Mucosa of rectum (tissue), 2 donors: ENCODE measurements at regions not wholly inside any gene's neighbourhood (a gene's known extent, or its start where the extent isn't known, plus 50 kb on each side); places are given as distances from the start of the nearest gene placed in this dataset.

Experiments
- H3K27ac ChIP-seq, 2 donors: one replicate each; pipeline ENCODE4 v1.7.0; 2013; ENCODE audit warnings: inconsistent platforms in 2 of 2, low read depth in 2 of 2, low read length in 2 of 2
- H3K27me3 ChIP-seq, 2 donors: one replicate each; pipeline ENCODE4 v1.7.0; 2013; ENCODE audit warnings: low read length in 2 of 2; ENCODE audit not compliant: control insufficient read depth in 2 of 2, insufficient read depth in 2 of 2
- H3K36me3 ChIP-seq, 2 donors: one replicate each; pipeline ENCODE4 v1.7.0; 2013; ENCODE audit warnings: low read length in 2 of 2; ENCODE audit not compliant: control insufficient read depth in 2 of 2, insufficient read depth in 2 of 2
- H3K4me1 ChIP-seq, 2 donors: one replicate each; pipeline ENCODE4 v1.7.0; 2013; ENCODE audit warnings: low read length in 2 of 2, mild to moderate bottlenecking in 1 of 2; ENCODE audit not compliant: control insufficient read depth in 2 of 2, insufficient read depth in 2 of 2
- H3K4me3 ChIP-seq, 2 donors: one replicate each; pipeline ENCODE4 v1.7.0; 2013; ENCODE audit warnings: low read length in 2 of 2
- H3K9ac ChIP-seq, 2 donors: one replicate each; pipeline ENCODE4 v1.7.0; 2013; ENCODE audit warnings: low read length in 2 of 2, low read depth in 1 of 2, mild to moderate bottlenecking in 1 of 2
- H3K9me3 ChIP-seq, 2 donors: one replicate each; pipeline ENCODE4 v1.7.0; 2013; ENCODE audit warnings: low read length in 2 of 2; ENCODE audit not compliant: control insufficient read depth in 2 of 2
- donor health status: healthy.
- donor health status: Normal muscosa, but diverticular disease.

DNA sequence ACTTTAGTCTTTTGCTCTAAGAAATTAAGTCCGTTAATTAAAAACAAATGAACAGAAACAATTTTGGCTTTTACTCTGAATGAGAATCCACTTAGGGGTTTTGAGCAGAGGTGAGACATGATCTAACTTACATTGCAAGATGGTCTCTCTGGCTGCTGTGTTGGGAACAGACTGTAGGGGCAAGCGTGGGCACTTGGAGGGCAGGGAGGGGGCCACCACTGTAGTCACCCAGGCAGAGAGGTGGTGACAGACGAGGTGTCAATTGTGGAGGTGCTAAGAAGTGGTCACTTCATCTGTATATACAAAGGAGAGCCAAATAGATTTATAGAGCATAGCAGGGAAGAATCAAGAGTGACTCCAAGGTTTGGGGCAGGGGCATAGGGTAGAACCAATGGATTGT, 71.1 kb upstream of the IRF2BP2 start:
- no peak overlapping the region for H3K9ac ChIP-seq
- H3K36me3 ChIP-seq: no peaks in the 10 kb centered on the region

DNA sequence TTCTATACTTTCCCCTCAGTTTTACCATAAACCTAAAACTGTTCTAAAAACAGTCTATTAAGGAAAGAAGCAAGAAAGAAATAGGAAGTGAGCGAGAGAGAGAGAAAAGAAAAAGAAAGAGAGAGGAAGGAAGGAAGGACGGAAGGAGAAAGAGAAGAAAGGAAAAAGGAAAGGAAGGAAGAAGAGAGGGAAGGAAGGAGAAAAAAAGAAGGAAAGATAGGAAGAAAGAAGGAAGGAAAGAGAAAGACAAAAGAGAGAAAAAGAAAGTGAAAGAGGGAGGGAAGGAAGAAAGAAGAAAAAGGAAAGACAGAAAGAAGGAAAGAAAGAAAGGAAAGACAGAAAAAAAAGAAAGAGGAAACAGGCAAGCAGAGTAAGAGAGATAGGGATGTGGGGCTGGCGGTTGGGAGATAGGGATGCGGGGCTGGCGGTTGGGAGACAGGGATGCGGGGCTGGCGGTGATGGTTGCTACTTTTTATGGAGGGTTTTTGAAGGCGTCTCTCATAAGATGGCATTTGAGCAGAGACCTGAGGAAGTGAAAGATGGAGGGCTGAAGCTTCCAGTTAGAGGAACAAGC, 70.4 kb upstream of the IRF2BP2 start:
- Histone ChIP-seq H3K36me3 (no peaks in the 10 kb centered on the region), H3K9me3 (no peaks in the 10 kb centered on the region), H3K4me1 (peaks cover 0 to 7% of the 10 kb centered on the region in 2 donors), H3K4me3 (no peak overlapping the region), H3K27me3 (no peaks in the 10 kb centered on the region), H3K27ac (no peak overlapping the region), H3K9ac (no peak overlapping the region)

More for the DNA sequence above, 71.1 kb upstream of the IRF2BP2 start:
- Histone ChIP-seq H3K9me3 (no peaks in the 10 kb centered on the region), H3K4me1 (peaks cover 0 to 4% of the 10 kb centered on the region in 2 donors), H3K27me3 (no peaks in the 10 kb centered on the region), H3K27ac (no peak overlapping the region), H3K4me3 (no peak overlapping the region)

DNA sequence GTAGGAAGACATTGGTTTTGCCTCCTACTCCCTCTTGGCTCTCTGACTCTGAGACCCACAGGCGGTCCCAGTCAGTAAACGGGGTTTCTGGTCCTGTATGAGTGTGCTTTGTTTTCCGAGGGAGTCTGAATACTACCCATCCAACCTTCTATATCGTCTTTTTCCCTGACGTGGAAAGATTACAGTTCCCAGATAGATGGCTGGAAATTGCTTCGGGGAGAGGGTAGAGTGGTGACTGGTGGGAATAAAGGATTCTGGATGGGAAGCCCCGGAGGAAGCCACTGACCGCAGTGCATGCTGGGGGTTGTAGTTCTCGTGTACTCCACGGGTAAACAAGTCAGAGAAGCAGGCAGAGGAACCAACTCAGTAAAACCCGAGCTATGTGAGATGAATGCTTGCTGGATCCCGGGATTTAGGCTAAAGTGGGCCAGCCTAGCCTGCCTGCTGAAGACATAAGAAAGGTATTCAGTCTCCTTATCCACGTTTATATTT, 66.2 kb upstream of the IRF2BP2 start:
- Histone ChIP-seq H3K27ac (no peak overlapping the region), H3K4me3 (peak overlapping the region; percentile 68 to 78), H3K9me3 (no peaks in the 10 kb centered on the region), H3K4me1 (peaks cover 0 to 13% of the 10 kb centered on the region in 2 donors), H3K36me3 (no peaks in the 10 kb centered on the region), H3K9ac (peak overlapping the region; percentile 18 to 28), H3K27me3 (no peaks in the 10 kb centered on the region)

DNA sequence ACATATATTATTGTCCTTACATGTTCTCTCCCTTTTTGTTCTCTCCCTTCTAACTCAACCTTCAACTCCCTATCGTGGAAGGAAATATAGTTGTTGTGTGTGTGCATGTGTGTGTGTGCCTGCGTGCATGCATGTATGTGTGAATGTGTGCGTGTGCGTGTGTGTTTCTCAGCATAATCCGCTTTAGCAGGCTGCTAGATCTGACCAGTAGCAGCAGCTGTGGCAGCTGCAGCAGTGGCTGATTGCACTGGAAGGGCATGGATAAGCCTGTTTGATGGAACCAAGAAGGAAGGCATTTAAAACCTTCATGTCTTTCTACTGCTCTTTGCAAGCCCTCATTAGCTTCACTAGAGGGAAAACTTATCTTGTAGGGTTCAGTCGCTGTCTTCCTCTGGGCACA, 65.6 kb upstream of the IRF2BP2 start:
- Histone ChIP-seq H3K9ac (peak overlapping the region in 1 of 2 donors; percentile 28), H3K4me3 (peak overlapping the region in 1 of 2 donors; percentile 78), H3K27me3 (no peaks in the 10 kb centered on the region), H3K27ac (no peak overlapping the region), H3K36me3 (no peaks in the 10 kb centered on the region), H3K9me3 (no peaks in the 10 kb centered on the region), H3K4me1 (peaks cover 3 to 15% of the 10 kb centered on the region in 2 donors)

DNA sequence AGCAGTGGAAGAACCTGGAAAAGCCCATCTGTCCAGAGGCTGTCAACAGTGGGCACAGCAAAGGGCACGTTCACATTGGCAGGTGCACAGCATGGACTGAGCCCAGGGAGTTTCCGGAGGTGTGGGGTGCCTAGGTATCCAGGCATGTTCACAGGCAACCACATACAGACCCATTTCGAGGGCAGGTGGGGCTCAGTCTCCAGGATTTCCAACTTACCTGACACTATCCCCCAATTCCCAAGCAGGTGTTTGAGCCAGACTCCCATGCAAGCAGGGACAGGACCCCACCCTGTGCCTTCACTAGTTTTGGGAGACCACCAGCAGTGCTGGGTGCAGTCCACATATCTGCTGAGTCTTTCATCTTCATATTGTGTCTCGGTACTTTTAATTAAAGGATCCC, 65.0 kb upstream of the IRF2BP2 start:
- Histone ChIP-seq H3K27ac (no peak overlapping the region), H3K9me3 (no peaks in the 10 kb centered on the region), H3K36me3 (no peaks in the 10 kb centered on the region), H3K4me1 (peaks cover 3 to 15% of the 10 kb centered on the region in 2 donors), H3K27me3 (no peaks in the 10 kb centered on the region), H3K4me3 (no peak overlapping the region), H3K9ac (no peak overlapping the region)

DNA sequence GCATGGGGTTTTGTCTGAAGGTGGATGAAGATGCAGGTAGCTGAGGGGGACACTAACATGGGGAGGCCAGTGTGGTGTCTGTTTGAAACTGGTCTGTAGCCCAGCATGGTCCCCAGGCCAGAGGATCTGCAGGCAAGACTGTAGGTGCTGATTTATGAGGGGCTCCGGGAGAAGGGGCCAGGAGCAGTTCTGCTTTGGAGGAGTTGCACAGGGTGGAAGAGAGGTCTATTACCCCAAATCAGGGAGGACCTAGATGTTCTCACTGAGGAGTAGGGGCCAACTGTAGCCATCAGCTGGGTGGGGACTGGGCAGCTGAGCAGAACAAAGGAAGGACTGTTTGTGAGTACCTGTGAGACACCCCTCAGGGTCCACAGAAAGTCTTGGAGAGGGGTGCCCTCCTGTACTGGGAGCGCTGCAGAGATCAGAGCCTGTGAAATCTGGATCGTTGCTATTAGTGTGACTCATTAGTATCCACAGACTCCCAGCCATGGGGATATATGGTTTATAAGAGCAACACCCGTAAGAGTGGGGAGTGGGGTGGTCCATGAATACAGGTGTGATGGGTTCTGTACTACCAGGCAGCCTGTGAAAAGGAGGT, 64.3 kb upstream of the IRF2BP2 start:
- Histone ChIP-seq H3K9ac (no peak overlapping the region), H3K4me1 (peaks cover 3 to 15% of the 10 kb centered on the region in 2 donors), H3K36me3 (no peaks in the 10 kb centered on the region), H3K4me3 (no peak overlapping the region), H3K27ac (no peak overlapping the region), H3K27me3 (no peaks in the 10 kb centered on the region), H3K9me3 (no peaks in the 10 kb centered on the region)

DNA sequence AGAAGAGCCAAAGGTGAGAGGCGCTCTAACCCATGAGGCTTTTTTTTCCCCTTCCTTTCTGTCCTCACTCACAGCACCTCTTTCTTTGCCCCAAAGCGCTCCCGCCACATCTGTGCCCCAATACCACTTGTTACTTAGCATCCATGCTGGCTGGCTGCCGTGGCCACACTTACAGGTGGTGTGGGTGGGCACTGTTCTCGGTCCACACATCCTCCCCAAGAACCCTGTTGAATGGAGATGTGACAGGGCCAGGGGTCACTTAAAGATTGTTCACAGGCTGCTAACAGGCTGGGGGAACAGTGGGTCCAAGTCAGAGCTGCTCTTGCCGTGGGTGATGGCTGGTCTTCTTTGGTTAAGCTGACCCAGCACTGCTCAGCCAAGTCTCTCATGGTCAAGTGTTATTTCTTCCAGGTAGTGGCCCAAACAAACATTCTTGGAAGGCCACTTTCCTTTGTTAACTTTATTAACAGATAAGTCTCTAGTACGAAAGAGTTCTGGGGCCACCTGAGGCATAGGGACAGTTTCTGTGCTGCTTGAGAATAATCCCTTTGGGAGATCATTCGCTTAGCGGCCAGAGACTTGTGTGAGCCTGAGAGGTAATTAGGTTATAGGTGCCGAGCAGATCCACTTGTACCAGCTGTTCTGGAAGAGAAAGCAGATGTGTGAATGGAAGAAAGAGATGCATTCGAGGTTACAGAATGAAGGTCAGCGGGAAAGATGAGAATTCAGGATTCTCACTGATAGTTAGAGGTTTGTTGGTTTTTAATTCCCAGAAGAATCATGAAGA, 62.6 kb upstream of the IRF2BP2 start:
- H3K27ac ChIP-seq: no peak overlapping the region
- H3K4me1 ChIP-seq: peaks cover 3 to 15% of the 10 kb centered on the region in 2 donors
- H3K4me3 ChIP-seq: no peak overlapping the region
- no peaks in the 10 kb centered on the region for H3K36me3 ChIP-seq
- no peaks in the 10 kb centered on the region for H3K9me3 ChIP-seq
- H3K9ac ChIP-seq: no peak overlapping the region
- H3K27me3 ChIP-seq: no peaks in the 10 kb centered on the region

DNA sequence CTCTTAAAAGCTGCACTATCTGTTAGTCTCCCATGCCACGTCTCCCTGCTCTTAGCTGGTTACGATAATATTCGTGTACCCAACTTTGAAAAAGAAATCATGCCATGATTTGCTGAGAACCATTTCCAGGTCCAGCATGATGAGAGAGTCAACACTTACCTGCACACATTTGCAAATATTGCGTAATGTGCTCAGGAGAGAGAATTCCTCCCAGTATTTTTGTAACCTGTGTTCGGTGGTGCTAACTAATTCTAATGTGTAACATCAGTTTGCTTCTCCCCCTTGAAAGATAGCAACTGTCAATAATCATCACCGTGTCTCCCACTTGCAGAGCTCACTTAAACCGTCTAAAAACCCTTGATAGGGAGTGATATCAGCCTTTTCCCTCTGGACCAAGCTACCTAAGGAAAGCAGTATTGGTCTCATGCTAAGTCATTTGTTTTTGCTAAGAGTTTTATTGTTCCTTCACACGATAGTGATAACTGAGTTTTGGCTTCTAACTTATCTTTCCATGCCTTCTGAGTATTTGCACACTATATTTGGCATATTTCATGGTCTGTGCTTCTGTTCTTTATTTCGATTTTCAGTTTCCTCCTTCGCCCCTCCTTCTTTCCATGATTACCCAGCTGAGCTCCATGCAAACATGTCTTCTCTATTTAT, 61.1 kb upstream of the IRF2BP2 start:
- peak overlapping the region in 1 of 2 donors; percentile 32 for H3K27ac ChIP-seq
- H3K4me3 ChIP-seq: no peak overlapping the region
- no peak overlapping the region for H3K9ac ChIP-seq
- H3K4me1 ChIP-seq: peaks cover 3 to 11% of the 10 kb centered on the region in 2 donors
- H3K27me3 ChIP-seq: no peaks in the 10 kb centered on the region
- no peaks in the 10 kb centered on the region for H3K36me3 ChIP-seq
- H3K9me3 ChIP-seq: no peaks in the 10 kb centered on the region

DNA sequence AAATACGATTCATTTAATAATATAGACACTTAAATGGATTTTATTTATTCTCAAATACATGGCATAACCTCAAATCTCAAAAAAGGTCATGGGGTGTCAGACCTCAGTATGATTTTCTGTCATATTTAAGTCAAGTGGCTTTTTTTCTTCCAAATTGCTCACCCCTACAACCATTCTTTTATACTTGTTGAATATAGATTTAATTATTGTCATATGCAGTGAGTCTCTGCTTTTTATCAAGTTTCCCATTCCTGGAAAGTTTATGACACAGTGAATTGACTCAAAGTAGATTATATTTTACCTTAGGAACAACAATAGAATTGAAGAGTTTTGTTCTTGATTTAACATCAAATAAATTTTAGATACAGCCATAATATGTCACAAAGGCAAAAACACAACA, 59.5 kb upstream of the IRF2BP2 start:
- Histone ChIP-seq H3K4me3 (no peak overlapping the region), H3K27me3 (no peaks in the 10 kb centered on the region), H3K27ac (no peak overlapping the region), H3K4me1 (peaks cover 3 to 7% of the 10 kb centered on the region in 2 donors), H3K36me3 (no peaks in the 10 kb centered on the region), H3K9ac (no peak overlapping the region), H3K9me3 (no peaks in the 10 kb centered on the region)

DNA sequence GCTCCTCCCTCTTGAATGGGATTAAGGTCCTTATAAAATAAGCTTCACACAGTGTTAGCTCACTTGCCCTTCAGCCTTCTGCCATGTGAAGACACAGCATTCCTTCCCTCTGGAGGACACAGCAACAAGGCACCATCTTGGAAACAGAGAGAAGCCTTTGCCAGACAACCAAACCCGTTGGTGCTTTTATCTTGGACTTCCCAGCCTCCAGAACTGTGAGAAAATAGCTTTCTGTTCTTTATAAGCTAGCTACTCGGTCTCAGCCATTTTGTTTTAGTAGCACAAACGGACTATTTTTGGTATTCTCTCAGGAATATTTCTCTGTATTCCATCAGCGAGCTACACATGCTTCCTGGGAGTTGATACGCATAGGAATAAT, 58.6 kb upstream of the IRF2BP2 start:
- peaks cover 3 to 7% of the 10 kb centered on the region in 2 donors for H3K4me1 ChIP-seq

More for the DNA sequence above, 58.6 kb upstream of the IRF2BP2 start:
- Histone ChIP-seq H3K36me3 (no peaks in the 10 kb centered on the region), H3K9me3 (no peaks in the 10 kb centered on the region), H3K9ac (no peak overlapping the region), H3K4me3 (no peak overlapping the region), H3K27ac (no peak overlapping the region), H3K27me3 (no peaks in the 10 kb centered on the region)
